Psoas muscle (tissue), 7 donors: ENCODE measurements at regions not wholly inside any gene's neighbourhood (a gene's known extent, or its start where the extent isn't known, plus 50 kb on each side); places are given as distances from the start of the nearest gene placed in this dataset.

Experiments used
- ATAC-seq, 4 donors: fragments of 200-7000 bp; cut with Tn5 transposase; one replicate each; pipeline ENCODE4 v1.9.1; 2020; ENCODE audit warnings: moderate library complexity in 3 of 4, mild to moderate bottlenecking in 2 of 4
- DNase-seq, 2 donors: peaks; one replicate each; pipeline ENCODE4 v3.0.0-alpha.2; 2020
- H3K27ac ChIP-seq: fragments of 200-600 bp; one replicate; pipeline ENCODE4 v1.8.0; 2022
- H3K27me3 ChIP-seq, 3 donors: fragments of 200-600 bp in 1 of 3; one replicate each; pipeline versions ENCODE4 v1.6.1 to v1.8.0; 2013 to 2022; ENCODE audit warnings: low read length in 2 of 3, mild to moderate bottlenecking in 2 of 3, moderate library complexity in 1 of 3; ENCODE audit not compliant: insufficient read depth in 3 of 3
- H3K36me3 ChIP-seq, 2 donors: fragments of 200-600 bp in 1 of 2; one replicate each; pipeline versions ENCODE4 v1.6.1 to v1.8.0; 2013 to 2022; ENCODE audit warnings: low read depth in 1 of 2, mild to moderate bottlenecking in 1 of 2, moderate library complexity in 1 of 2; ENCODE audit not compliant: insufficient read depth in 1 of 2
- H3K4me1 ChIP-seq: fragments of 200-600 bp; one replicate; pipeline ENCODE4 v1.8.0; 2022
- H3K4me3 ChIP-seq: fragments of 200-600 bp; one replicate; pipeline ENCODE4 v1.8.0; 2022; ENCODE audit warnings: mild to moderate bottlenecking
- H3K9me3 ChIP-seq: fragments of 200-600 bp; one replicate; pipeline ENCODE4 v1.8.0; 2022
- WGBS, 3 donors: extraction: QIAGEN DNeasy Blood & Tissue Kit; methylation state at CpG; one replicate each; pipeline versions ENCODE4 v1.1.6 to v1.1.7; 2013; 5-methylcytosine and 5-hydroxymethylcytosine counted together
- intact Hi-C, 2 donors: fragments of 100-400 bp; cut with DNase I; formaldehyde crosslinking; loops; one replicate each; pipeline versions ENCODE4 v1.11.0 to v1.14.2; 2022
- TF ChIP-seq, protein P1 (sequence below): fragments of 200-600 bp; IDR thresholded peaks from one replicate; pipeline ENCODE4 v1.8.0; 2022; ENCODE audit warnings: antibody characterized with exemption
- donor health status: healthy with polysubstance abuse.
- donor health status: DM: no; HTN: no; CAD: no; lungs with moderate emphysema.
- donor health status: Bipolar disorder and iron deficiency.
- donor health status: healthy.
- donor health status: DM: yes; HTN: yes; CAD: no.
- donor health status: DM: no; HTN: no; CAD: no.
- donor health status: DM: yes; HTN: yes; CAD: no.

DNA sequence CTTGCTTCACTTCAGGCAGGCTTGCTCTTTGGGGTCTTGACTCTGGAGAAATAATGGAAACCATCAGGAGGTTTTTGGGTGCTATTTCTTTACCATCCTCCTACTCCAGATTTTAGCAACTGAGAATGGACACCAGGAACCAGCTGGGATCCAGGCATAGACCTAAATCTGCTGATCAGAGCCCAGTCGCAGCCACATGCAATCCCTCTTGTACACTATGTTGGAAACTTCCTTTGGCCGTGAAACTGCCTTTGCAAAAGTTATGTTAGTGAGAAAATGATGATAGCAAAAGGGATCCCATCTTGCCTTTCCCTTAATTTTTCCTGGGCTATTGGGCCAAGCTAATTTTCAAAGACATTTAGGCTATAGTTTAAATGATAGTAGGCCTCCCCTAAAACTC, 158.8 kb upstream of the ARL4C start:
- WGBS, 3 donors, result 82 to 95% (median 84%) methylated on average over 2 of the region's 2 CpGs
- no peak overlapping the region for H3K4me3 ChIP-seq

DNA sequence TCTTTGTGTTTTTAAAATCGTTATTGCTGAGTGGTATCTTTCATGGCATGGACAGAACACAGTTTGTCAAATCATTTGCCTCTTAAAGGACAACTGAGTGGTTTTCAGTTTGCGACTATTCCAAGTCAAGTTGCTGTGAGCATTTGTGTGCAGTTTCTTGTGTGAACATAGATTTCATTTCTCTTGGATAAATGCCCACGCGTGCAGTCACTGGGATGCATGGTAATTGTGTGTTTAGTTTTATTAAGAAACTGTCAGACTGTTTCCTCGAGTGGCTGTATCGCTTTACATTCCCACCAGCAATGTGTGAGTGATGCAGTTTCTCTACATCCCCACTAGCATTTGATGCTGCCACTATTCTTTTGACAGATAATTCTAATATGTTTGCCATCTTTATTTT, 154.0 kb upstream of the ARL4C start:
- intact Hi-C loops, result no loop called here
- ATAC-seq, result no peak
- Histone ChIP-seq H3K9me3 (no peaks in the 10 kb centered on the region), H3K27ac (no peak overlapping the region), H3K4me3 (no peak overlapping the region), H3K4me1 (no peaks in the 10 kb centered on the region), H3K36me3 (no peaks in the 10 kb centered on the region), H3K27me3 (peaks cover 0 to 4% (median 0%) of the 10 kb centered on the region in 3 donors)
- no peak for DNase-seq
- TF ChIP-seq, protein P1, sequence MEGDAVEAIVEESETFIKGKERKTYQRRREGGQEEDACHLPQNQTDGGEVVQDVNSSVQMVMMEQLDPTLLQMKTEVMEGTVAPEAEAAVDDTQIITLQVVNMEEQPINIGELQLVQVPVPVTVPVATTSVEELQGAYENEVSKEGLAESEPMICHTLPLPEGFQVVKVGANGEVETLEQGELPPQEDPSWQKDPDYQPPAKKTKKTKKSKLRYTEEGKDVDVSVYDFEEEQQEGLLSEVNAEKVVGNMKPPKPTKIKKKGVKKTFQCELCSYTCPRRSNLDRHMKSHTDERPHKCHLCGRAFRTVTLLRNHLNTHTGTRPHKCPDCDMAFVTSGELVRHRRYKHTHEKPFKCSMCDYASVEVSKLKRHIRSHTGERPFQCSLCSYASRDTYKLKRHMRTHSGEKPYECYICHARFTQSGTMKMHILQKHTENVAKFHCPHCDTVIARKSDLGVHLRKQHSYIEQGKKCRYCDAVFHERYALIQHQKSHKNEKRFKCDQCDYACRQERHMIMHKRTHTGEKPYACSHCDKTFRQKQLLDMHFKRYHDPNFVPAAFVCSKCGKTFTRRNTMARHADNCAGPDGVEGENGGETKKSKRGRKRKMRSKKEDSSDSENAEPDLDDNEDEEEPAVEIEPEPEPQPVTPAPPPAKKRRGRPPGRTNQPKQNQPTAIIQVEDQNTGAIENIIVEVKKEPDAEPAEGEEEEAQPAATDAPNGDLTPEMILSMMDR, result no peak
- 51 to 55% (median 53%) methylated on average over 6 of the region's 6 CpGs for WGBS, 3 donors

More for the DNA sequence above, 158.8 kb upstream of the ARL4C start:
- Histone ChIP-seq H3K27ac (no peak overlapping the region), H3K4me1 (no peaks in the 10 kb centered on the region), H3K36me3 (no peaks in the 10 kb centered on the region), H3K27me3 (peaks cover 0 to 4% (median 0%) of the 10 kb centered on the region in 3 donors), H3K9me3 (no peaks in the 10 kb centered on the region)
- intact Hi-C loops, result no loop called here
- TF ChIP-seq, protein P1, result no peak
- DNase-seq (no peak), ATAC-seq (no peak)

DNA sequence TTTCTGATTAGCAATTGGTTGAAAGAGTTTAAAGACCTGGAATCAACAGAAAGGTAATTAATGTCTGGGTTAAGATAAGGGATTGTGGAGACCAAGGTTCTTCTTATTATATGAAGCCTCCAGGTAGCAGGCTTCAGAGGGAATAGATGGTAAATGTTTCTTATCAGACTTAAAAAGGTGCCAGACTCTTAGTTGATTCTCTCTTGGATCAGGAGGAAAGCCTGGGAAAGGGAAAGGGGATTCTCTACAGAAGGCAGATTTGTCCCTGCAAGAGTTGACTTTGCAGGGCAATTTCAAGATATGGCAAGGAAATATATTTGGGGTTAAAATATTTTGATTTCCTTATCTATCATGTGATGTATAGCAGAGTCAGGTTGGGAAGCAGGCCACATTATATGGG, 153.1 kb upstream of the ARL4C start:
- no peak for DNase-seq

DNA sequence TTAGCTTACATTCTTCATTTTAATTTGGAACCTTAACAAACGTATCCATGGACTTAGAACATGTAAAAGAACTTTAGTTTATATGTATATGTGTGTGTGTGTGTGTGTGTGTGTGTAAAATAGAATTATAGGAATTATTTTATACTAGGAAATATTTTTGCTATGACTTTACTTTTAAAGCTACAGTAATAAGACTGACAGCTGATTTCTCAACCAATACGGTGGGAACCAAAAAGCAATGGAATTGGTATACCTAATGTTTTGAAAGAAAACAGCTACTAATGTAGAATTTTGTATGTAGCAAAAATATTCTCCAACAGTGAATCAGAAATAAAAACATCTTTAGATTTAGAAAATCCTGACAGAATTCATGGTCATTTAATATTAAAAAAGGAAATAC, 146.5 kb upstream of the ARL4C start:
- Histone ChIP-seq H3K4me1 (no peaks in the 10 kb centered on the region), H3K27me3 (no peaks in the 10 kb centered on the region), H3K9me3 (peaks cover 14% of the 10 kb centered on the region), H3K27ac (no peak overlapping the region), H3K36me3 (no peaks in the 10 kb centered on the region), H3K4me3 (no peak overlapping the region)
- WGBS, 3 donors, result 70 to 79% (median 72%) methylated on average over 2 of the region's 2 CpGs
- DNase-seq, result no peak
- TF ChIP-seq, protein P1, result no peak
- no peak for ATAC-seq
- intact Hi-C loops, result no loop called here

More for the DNA sequence above, 153.1 kb upstream of the ARL4C start:
- intact Hi-C loops, result no loop called here
- no peaks in the 10 kb centered on the region for H3K4me1 ChIP-seq
- ATAC-seq, result no peak
- H3K36me3 ChIP-seq, result no peaks in the 10 kb centered on the region
- no peak overlapping the region for H3K4me3 ChIP-seq
- no peaks in the 10 kb centered on the region for H3K9me3 ChIP-seq
- H3K27ac ChIP-seq, result no peak overlapping the region
- peaks cover 0 to 4% (median 0%) of the 10 kb centered on the region in 3 donors for H3K27me3 ChIP-seq
- TF ChIP-seq, protein P1, result no peak

- no peak for DNase-seq
- 50 to 59% (median 57%) methylated on average over 2 of the region's 2 CpGs for WGBS, 3 donors
- TF ChIP-seq, protein P1, result no peak
These were observed 144.2 kb upstream of the ARL4C start for GRCh38 chr2:234641086-234641485.

More at GRCh38 chr2:234641086-234641485, 144.2 kb upstream of the ARL4C start:
- Histone ChIP-seq H3K27me3 (no peaks in the 10 kb centered on the region), H3K27ac (no peak overlapping the region), H3K4me1 (no peaks in the 10 kb centered on the region), H3K9me3 (peaks cover 14% of the 10 kb centered on the region), H3K4me3 (no peak overlapping the region), H3K36me3 (no peaks in the 10 kb centered on the region)
- no peak for ATAC-seq
- intact Hi-C loops, result no loop called here
